KMS-11 (cell line): ENCODE measurements at regions not wholly inside any gene's neighbourhood (a gene's known extent, or its start where the extent isn't known, plus 50 kb on each side); places are given as distances from the start of the nearest gene placed in this dataset.

ENCODE experiments used
- H2AFZ ChIP-seq: fragments of 200-600 bp; sonication (generic); 2 replicates; pipeline ENCODE4 v1.6.1; 2016; ENCODE audit warnings: antibody characterized with exemption, mixed run types, low read depth
- H3K27ac ChIP-seq: fragments of 200-600 bp; sonication (generic); 2 replicates; pipeline ENCODE4 v1.6.1; 2016; ENCODE audit warnings: mild to moderate bottlenecking, mixed run types
- H3K27me3 ChIP-seq: fragments of 200-600 bp; sonication (generic); 2 replicates; pipeline ENCODE4 v1.6.1; 2017; ENCODE audit warnings: mild to moderate bottlenecking, low read depth, mixed run types, moderate library complexity; ENCODE audit not compliant: insufficient read depth
- H3K36me3 ChIP-seq: fragments of 200-600 bp; sonication (generic); 2 replicates; pipeline ENCODE4 v1.6.1; 2017; ENCODE audit warnings: mild to moderate bottlenecking, mixed run types; ENCODE audit not compliant: insufficient read depth
- H3K4me1 ChIP-seq: fragments of 200-600 bp; sonication (generic); 2 replicates; pipeline ENCODE4 v1.6.1; 2016; ENCODE audit warnings: mild to moderate bottlenecking, low read depth, mixed run types; ENCODE audit not compliant: poor library complexity, severe bottlenecking
- H3K4me2 ChIP-seq: fragments of 200-600 bp; sonication (generic); 2 replicates; pipeline ENCODE4 v1.7.0; 2016; ENCODE audit warnings: mild to moderate bottlenecking, mixed run types
- H3K4me3 ChIP-seq: fragments of 200-600 bp; sonication (generic); IDR thresholded peaks from 2 replicates; pipeline ENCODE4 v1.6.1; 2017; ENCODE audit warnings: low read depth, low read length, mixed read lengths; ENCODE audit not compliant: insufficient read depth
- H3K79me2 ChIP-seq: fragments of 200-600 bp; sonication (generic); 2 replicates; pipeline ENCODE4 v1.6.1; 2016; ENCODE audit warnings: low read depth, mixed run types; ENCODE audit not compliant: insufficient read depth
- H3K9ac ChIP-seq: fragments of 200-600 bp; sonication (generic); 2 replicates; pipeline ENCODE4 v1.6.1; 2016; ENCODE audit warnings: mild to moderate bottlenecking, mixed run types
- H4K20me1 ChIP-seq: fragments of 200-600 bp; sonication (generic); 2 replicates; pipeline ENCODE4 v1.6.1; 2016; ENCODE audit warnings: mild to moderate bottlenecking, mixed run types; ENCODE audit not compliant: insufficient read depth
- CTCF ChIP-seq: fragments of 200-600 bp; sonication (generic); conservative IDR thresholded peaks from 2 replicates; pipeline ENCODE4 v1.6.1; 2017; ENCODE audit warnings: low read depth, mild to moderate bottlenecking, antibody characterized with exemption, low read length, moderate library complexity, mixed read lengths

GRCh38 chr16:86041215-86041614 is 142.3 kb downstream of the IRF8 start:
- no peak overlapping the region for H3K4me2 ChIP-seq
- H3K4me1 ChIP-seq, result no peaks in the 10 kb centered on the region
- no peak overlapping the region for H3K27ac ChIP-seq
- no peak overlapping the region for H3K4me3 ChIP-seq
- no peaks in the 10 kb centered on the region for H4K20me1 ChIP-seq
- no peaks in the 10 kb centered on the region for H3K79me2 ChIP-seq
- no peaks in the 10 kb centered on the region for H3K36me3 ChIP-seq
- no peak overlapping the region for H3K9ac ChIP-seq
- H3K27me3 ChIP-seq, result peaks cover 27% of the 10 kb centered on the region
- H2AFZ ChIP-seq, result no peak overlapping the region
- TF ChIP-seq CTCF, result no peak

- no peak for TF ChIP-seq CTCF
- H3K27me3 ChIP-seq, result peaks cover 32% of the 10 kb centered on the region
- no peak overlapping the region for H3K4me2 ChIP-seq
- no peak overlapping the region for H2AFZ ChIP-seq
- H3K36me3 ChIP-seq, result no peaks in the 10 kb centered on the region
- no peaks in the 10 kb centered on the region for H3K4me1 ChIP-seq
- H3K27ac ChIP-seq, result no peak overlapping the region
- H3K4me3 ChIP-seq, result no peak overlapping the region
- H3K79me2 ChIP-seq, result no peaks in the 10 kb centered on the region
- H4K20me1 ChIP-seq, result no peaks in the 10 kb centered on the region
- H3K9ac ChIP-seq, result no peak overlapping the region
Observed at GRCh38 chr16:86041807-86042206, 142.8 kb downstream of the IRF8 start.

DNA sequence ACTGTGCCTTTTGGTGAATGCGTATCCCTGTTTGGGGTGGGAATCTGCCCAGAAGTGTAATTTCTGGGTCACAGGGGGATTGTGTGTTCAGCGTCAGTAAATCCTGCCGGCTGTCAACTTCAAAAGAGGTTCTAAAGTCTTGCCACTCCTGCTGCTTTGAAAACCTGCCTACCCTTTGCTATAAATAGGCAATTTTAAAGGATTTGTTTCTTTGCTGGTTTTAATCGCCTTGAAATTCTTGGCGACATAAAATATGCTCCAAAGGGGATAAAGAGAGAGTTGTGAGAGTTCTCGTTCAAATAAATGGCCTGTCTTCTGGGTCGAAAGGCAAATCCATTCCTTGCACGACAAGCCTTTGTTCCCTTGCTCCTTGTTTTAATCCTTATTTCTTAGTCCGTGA is 143.4 kb downstream of the IRF8 start:
- no peak overlapping the region for H3K4me3 ChIP-seq
- no peak overlapping the region for H2AFZ ChIP-seq
- H4K20me1 ChIP-seq, result no peaks in the 10 kb centered on the region
- no peak overlapping the region for H3K27ac ChIP-seq
- no peaks in the 10 kb centered on the region for H3K4me1 ChIP-seq
- H3K27me3 ChIP-seq, result peaks cover 32% of the 10 kb centered on the region
- H3K36me3 ChIP-seq, result no peaks in the 10 kb centered on the region
- TF ChIP-seq CTCF, result no peak
- H3K79me2 ChIP-seq, result no peaks in the 10 kb centered on the region
- H3K9ac ChIP-seq, result no peak overlapping the region
- no peak overlapping the region for H3K4me2 ChIP-seq

DNA sequence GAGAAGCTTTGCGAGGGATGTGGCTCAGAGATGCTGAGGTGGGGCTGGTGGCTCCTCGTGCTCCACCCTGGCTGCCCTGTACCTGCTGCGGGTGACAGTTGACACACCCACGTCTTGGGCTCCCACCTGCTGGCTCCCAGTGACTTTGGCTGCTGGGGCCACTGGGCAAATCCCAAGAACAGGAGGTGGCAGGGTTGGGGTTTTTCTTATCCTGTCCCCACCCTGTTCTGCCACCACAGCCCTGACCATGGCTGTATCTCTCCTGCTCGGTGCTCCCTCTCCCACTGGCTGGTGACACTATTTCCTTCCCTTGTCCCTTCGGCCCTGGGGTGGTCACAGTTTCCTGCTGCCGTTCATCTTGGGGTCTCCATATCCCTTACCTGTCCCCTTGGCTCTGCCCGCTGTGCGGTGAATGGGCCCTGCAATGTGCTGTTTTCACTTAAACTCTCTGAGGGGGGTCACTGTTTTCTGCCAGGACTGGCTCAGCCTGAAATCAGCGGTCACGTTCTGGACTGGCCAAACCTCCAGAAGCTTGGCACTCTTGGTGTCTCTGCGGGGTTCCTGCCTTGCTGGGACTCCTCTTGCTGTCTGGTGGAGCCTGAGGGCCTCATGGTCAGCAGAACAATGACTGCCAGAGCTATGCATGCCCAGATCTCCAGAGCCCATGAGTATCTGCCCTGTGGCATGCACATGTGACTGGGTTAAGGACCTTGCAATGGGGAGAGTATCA is 144.2 kb downstream of the IRF8 start:
- H3K36me3 ChIP-seq, result no peaks in the 10 kb centered on the region
- H3K27me3 ChIP-seq, result peaks cover 34% of the 10 kb centered on the region
- TF ChIP-seq CTCF, result no peak
- H2AFZ ChIP-seq, result no peak overlapping the region
- H3K4me2 ChIP-seq, result no peak overlapping the region
- no peaks in the 10 kb centered on the region for H3K79me2 ChIP-seq
- H3K4me1 ChIP-seq, result no peaks in the 10 kb centered on the region
- H3K27ac ChIP-seq, result no peak overlapping the region
- no peak overlapping the region for H3K9ac ChIP-seq
- no peak overlapping the region for H3K4me3 ChIP-seq
- H4K20me1 ChIP-seq, result no peaks in the 10 kb centered on the region
